CD4-positive, alpha-beta T cell (primary cell): ENCODE measurements at regions not wholly inside any gene's neighbourhood (a gene's known extent, or its start where the extent isn't known, plus 50 kb on each side); places are given as distances from the start of the nearest gene placed in this dataset.

Experiments
- ATAC-seq: fragments of 200-7000 bp; cut with Tn5 transposase; one replicate; pipeline ENCODE4 v1.10.0; 2022; ENCODE audit warnings: mild to moderate bottlenecking; ENCODE audit not compliant: poor library complexity
- CTCF ChIA-PET: fragments of 350-600 bp; sonication (Branson Sonifier 250); formaldehyde crosslinking; loops from one replicate; lab custom pipeline; 2021; ENCODE audit warnings: antibody characterized with exemption, inconsistent platforms; lab: Charles Lee
- POLR2A ChIA-PET: fragments of 350-600 bp; sonication (Branson Sonifier 250); formaldehyde crosslinking; loops from one replicate; lab custom pipeline; 2021; ENCODE audit warnings: antibody characterized with exemption, inconsistent platforms; lab: Charles Lee
- DNase-seq, 14 experiments: peaks; one replicate each; pipeline ENCODE4 v3.0.0-alpha.2; 2013 to 2020; ENCODE audit warnings: mixed read lengths in 2 of 14
- H3K27ac ChIP-seq, 2 donors: one replicate each; pipeline versions ENCODE4 v1.5.1 to v1.7.0; 2013; ENCODE audit warnings: low read length in 2 of 2, low read depth in 1 of 2, mild to moderate bottlenecking in 1 of 2
- H3K27me3 ChIP-seq, 2 experiments: 1 replicate in 1 of 2; 2 replicates in 1 of 2; pipeline versions ENCODE4 v1.6.1 to v1.7.0; 2013; ENCODE audit warnings: low read length in 2 of 2, control low read depth in 1 of 2, mild to moderate bottlenecking in 1 of 2, moderate library complexity in 1 of 2; ENCODE audit not compliant: insufficient read depth in 2 of 2, control insufficient read depth in 1 of 2
- H3K36me3 ChIP-seq: one replicate; pipeline ENCODE4 v1.6.1; 2013; ENCODE audit warnings: low read length, control low read depth; ENCODE audit not compliant: insufficient read depth
- H3K4me1 ChIP-seq: one replicate; pipeline ENCODE4 v1.6.1; 2013; ENCODE audit warnings: low read length, control low read depth; ENCODE audit not compliant: insufficient read depth
- H3K4me3 ChIP-seq: one replicate; pipeline ENCODE4 v1.5.1; 2013; ENCODE audit warnings: mild to moderate bottlenecking, low read length, moderate library complexity
- H3K9me3 ChIP-seq, 2 experiments: 1 replicate in 1 of 2; 2 replicates in 1 of 2; pipeline versions ENCODE4 v1.6.1 to v1.7.0; 2013; ENCODE audit warnings: low read length in 2 of 2, mild to moderate bottlenecking in 2 of 2, control low read depth in 1 of 2, moderate library complexity in 1 of 2; ENCODE audit not compliant: control insufficient read depth in 1 of 2, insufficient read depth in 1 of 2
- H3K27ac Mint-ChIP-seq: one replicate; pipeline ENCODE4 v1.8.0; 2020; ENCODE audit warnings: mixed read lengths
- H3K27me3 Mint-ChIP-seq: one replicate; pipeline ENCODE4 v1.8.0; 2021; ENCODE audit warnings: mixed read lengths
- H3K36me3 Mint-ChIP-seq: one replicate; pipeline ENCODE4 v1.8.0; 2021; ENCODE audit warnings: low read depth, mixed read lengths
- H3K4me1 Mint-ChIP-seq: one replicate; pipeline ENCODE4 v1.8.0; 2021; ENCODE audit warnings: low read depth, mixed read lengths
- H3K4me3 Mint-ChIP-seq: one replicate; pipeline ENCODE4 v1.8.0; 2020; ENCODE audit warnings: mild to moderate bottlenecking, mixed read lengths
- H3K9me3 Mint-ChIP-seq: one replicate; pipeline ENCODE4 v1.8.0; 2020; ENCODE audit warnings: mixed read lengths
- intact Hi-C, 2 experiments: fragments of 100-400 bp; cut with DNase I in 1 of 2; cut with micrococcal nuclease in 1 of 2; formaldehyde crosslinking; loops; one replicate each; pipeline versions ENCODE4 v1.15.1 to v1.9.0; 2023 to 2025; cut with DNase I, micrococcal nuclease
- TF ChIP-seq, protein P1 (sequence below): fragments of 200-600 bp; IDR thresholded peaks from one replicate; pipeline ENCODE4 v1.8.0; 2022; ENCODE audit warnings: antibody characterized with exemption, mild to moderate bottlenecking

DNA sequence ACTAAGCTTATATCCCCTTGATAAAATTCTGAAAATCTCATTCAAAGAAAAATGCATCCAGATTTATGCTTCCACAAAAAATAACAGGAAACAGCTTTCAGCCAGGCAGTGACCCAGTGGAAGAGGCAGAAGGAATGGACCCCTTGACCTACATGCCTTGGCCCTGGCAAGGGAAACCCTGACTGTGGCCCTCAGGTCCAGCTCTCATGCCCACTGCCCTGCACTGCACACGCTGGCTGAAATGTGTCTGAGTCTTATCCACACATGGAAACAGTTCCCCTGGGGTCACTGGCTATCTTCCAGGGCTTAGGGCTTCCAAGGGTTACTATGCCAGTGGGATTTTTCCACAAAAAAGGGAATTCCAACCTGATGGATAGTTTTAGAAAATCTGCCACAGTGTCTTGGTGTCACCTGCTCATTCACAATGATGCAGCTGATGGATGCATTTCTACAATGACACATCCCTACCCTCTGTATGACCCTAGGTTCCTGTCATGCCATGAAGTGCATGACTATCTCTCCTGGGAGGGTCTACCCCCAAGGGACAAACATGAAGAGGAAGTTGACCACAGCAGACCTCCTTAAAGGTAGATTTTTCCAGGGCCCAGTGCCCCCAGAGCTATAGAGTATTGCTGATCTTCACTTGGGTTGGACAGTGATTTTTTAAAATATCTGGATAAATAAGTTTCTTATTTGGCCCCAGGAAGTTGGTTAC is 121.9 kb upstream of the CD93 start:
- H3K9me3 ChIP-seq, result no peaks in the 10 kb centered on the region
- H3K36me3 ChIP-seq, result no peaks in the 10 kb centered on the region
- H3K4me3 Mint-ChIP-seq, result no peak overlapping the region
- H3K4me3 ChIP-seq, result no peak overlapping the region
- H3K27ac ChIP-seq, result no peak overlapping the region
- intact Hi-C loops, result no loop called here
- DNase-seq (no peak), ATAC-seq (no peak)
- no peaks in the 10 kb centered on the region for H3K36me3 Mint-ChIP-seq
- TF ChIP-seq, protein P1, sequence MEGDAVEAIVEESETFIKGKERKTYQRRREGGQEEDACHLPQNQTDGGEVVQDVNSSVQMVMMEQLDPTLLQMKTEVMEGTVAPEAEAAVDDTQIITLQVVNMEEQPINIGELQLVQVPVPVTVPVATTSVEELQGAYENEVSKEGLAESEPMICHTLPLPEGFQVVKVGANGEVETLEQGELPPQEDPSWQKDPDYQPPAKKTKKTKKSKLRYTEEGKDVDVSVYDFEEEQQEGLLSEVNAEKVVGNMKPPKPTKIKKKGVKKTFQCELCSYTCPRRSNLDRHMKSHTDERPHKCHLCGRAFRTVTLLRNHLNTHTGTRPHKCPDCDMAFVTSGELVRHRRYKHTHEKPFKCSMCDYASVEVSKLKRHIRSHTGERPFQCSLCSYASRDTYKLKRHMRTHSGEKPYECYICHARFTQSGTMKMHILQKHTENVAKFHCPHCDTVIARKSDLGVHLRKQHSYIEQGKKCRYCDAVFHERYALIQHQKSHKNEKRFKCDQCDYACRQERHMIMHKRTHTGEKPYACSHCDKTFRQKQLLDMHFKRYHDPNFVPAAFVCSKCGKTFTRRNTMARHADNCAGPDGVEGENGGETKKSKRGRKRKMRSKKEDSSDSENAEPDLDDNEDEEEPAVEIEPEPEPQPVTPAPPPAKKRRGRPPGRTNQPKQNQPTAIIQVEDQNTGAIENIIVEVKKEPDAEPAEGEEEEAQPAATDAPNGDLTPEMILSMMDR, result no peak
- no peaks in the 10 kb centered on the region for H3K27me3 ChIP-seq
- CTCF ChIA-PET, result no interaction called here
- H3K9me3 Mint-ChIP-seq, result no peaks in the 10 kb centered on the region
- H3K27me3 Mint-ChIP-seq, result peaks cover 4% of the 10 kb centered on the region
- POLR2A ChIA-PET, result no interaction called here
- no peaks in the 10 kb centered on the region for H3K4me1 ChIP-seq
- H3K4me1 Mint-ChIP-seq, result no peaks in the 10 kb centered on the region
- no peak overlapping the region for H3K27ac Mint-ChIP-seq

DNA sequence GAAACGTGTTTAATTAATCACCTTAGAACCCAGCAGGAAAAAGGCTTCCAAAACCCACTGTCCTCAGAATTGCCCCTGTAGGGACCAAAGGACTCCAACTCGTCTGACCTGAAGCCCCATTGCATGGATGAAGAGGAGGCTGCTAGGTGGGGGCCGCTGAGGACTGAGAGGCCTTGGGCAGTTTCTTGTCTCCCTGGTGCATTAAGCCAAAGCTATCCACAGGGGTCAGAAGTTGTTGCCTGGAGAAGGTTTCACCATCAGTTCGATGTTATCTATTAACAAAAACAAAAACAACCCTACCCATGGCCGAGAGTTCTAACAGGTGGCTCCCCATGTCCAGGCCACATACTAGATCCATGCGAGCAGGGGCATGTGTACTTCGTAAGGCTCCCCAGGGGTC is 120.9 kb upstream of the CD93 start:
- CTCF ChIA-PET, result no interaction called here
- H3K36me3 ChIP-seq, result no peaks in the 10 kb centered on the region
- no peaks in the 10 kb centered on the region for H3K9me3 Mint-ChIP-seq
- H3K4me1 ChIP-seq, result no peaks in the 10 kb centered on the region
- ATAC-seq (no peak), DNase-seq (no peak)
- no peaks in the 10 kb centered on the region for H3K36me3 Mint-ChIP-seq
- no peak overlapping the region for H3K4me3 ChIP-seq
- H3K9me3 ChIP-seq, result no peaks in the 10 kb centered on the region
- H3K4me1 Mint-ChIP-seq, result no peaks in the 10 kb centered on the region
- H3K27me3 ChIP-seq, result no peaks in the 10 kb centered on the region
- peaks cover 2% of the 10 kb centered on the region for H3K27me3 Mint-ChIP-seq
- POLR2A ChIA-PET, result no interaction called here
- intact Hi-C loops, result no loop called here
- TF ChIP-seq, protein P1, result no peak
- no peak overlapping the region for H3K27ac ChIP-seq
- H3K4me3 Mint-ChIP-seq, result no peak overlapping the region
- H3K27ac Mint-ChIP-seq, result no peak overlapping the region

DNA sequence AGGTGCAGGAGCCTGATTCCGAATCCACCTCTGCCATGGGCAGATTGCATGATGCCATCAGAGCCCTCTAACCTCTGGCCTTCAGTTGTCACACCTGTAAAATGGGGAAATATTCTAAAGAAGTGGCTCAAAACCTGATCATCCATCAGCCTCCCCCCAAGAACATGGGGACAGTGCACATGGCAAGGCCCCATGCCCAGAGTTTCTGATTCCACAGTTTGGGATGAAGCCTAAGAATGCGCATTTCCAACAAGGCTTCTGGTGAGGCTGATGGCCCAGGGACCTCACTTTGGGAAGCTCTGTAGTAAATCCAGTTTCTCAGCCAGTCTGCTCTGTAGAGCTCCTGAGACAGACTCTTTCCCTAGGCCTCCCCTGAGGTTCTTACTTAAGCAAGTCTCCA is 119.9 kb upstream of the CD93 start:
- intact Hi-C loops, result no loop called here
- H3K36me3 ChIP-seq, result no peaks in the 10 kb centered on the region
- H3K27ac Mint-ChIP-seq, result no peak overlapping the region
- H3K4me3 ChIP-seq, result no peak overlapping the region
- peaks cover 6% of the 10 kb centered on the region for H3K27me3 Mint-ChIP-seq
- no peak overlapping the region for H3K27ac ChIP-seq
- ATAC-seq (no peak), DNase-seq (no peak)
- TF ChIP-seq, protein P1, result no peak
- H3K27me3 ChIP-seq, result peaks cover 0 to 3% of the 10 kb centered on the region in 2 experiments
- no peaks in the 10 kb centered on the region for H3K4me1 Mint-ChIP-seq
- H3K36me3 Mint-ChIP-seq, result no peaks in the 10 kb centered on the region
- POLR2A ChIA-PET, result no interaction called here
- no peaks in the 10 kb centered on the region for H3K4me1 ChIP-seq
- no peaks in the 10 kb centered on the region for H3K9me3 Mint-ChIP-seq
- H3K4me3 Mint-ChIP-seq, result no peak overlapping the region
- H3K9me3 ChIP-seq, result peaks cover 0 to under 1% of the 10 kb centered on the region in 2 experiments
- CTCF ChIA-PET, result no interaction called here
